Osteoblast (primary cell): ENCODE measurements at regions not wholly inside any gene's neighbourhood (a gene's known extent, or its start where the extent isn't known, plus 50 kb on each side); places are given as distances from the start of the nearest gene placed in this dataset.
"Not testable (repeated sequence)": the region's sequence is repeated elsewhere in the genome, so short reads cannot be mapped to it uniquely, and the experiment has no call there.

Experiments used
- DNase-seq: peaks from one replicate; pipeline ENCODE4 v3.0.0; 2011; ENCODE audit warnings: low spot score, mixed read lengths; ENCODE audit not compliant: insufficient read length; ENCODE audit errors: missing footprints
- H2AFZ ChIP-seq: 2 replicates; pipeline ENCODE4 v1.6.0; 2011; ENCODE audit warnings: mild to moderate bottlenecking, low read length
- H3K27ac ChIP-seq: 2 replicates; pipeline ENCODE4 v1.5.1; 2011; ENCODE audit warnings: mild to moderate bottlenecking, low read depth, low read length, moderate library complexity
- H3K27me3 ChIP-seq: 2 replicates; pipeline ENCODE4 v1.6.0; 2012; ENCODE audit warnings: mild to moderate bottlenecking, control low read depth, inconsistent platforms, low read length, moderate library complexity; ENCODE audit not compliant: insufficient read depth
- H3K36me3 ChIP-seq: 2 replicates; pipeline ENCODE4 v1.5.1; 2011; ENCODE audit warnings: mild to moderate bottlenecking, low read length, control low read depth, moderate library complexity; ENCODE audit not compliant: insufficient read depth
- H3K4me1 ChIP-seq: 2 replicates; pipeline ENCODE4 v1.5.1; 2011; ENCODE audit warnings: mild to moderate bottlenecking, low read length, control low read depth, moderate library complexity; ENCODE audit not compliant: insufficient read depth
- H3K4me2 ChIP-seq: 2 replicates; pipeline ENCODE4 v1.6.0; 2011; ENCODE audit warnings: mild to moderate bottlenecking, low read length; ENCODE audit not compliant: insufficient read depth
- H3K4me3 ChIP-seq: fragments of 200-600 bp; sonication (generic); 3 replicates; pipeline ENCODE4 v1.5.1; 2012; ENCODE audit warnings: mild to moderate bottlenecking, low read length, inconsistent platforms; ENCODE audit not compliant: insufficient read depth
- H3K79me2 ChIP-seq: 2 replicates; pipeline ENCODE4 v1.6.0; 2012; ENCODE audit warnings: mild to moderate bottlenecking, low read length, control low read depth, inconsistent platforms; ENCODE audit not compliant: insufficient read depth
- H3K9me3 ChIP-seq: 2 replicates; pipeline ENCODE4 v1.5.1; 2011; ENCODE audit warnings: low read depth, low read length, control low read depth
- H4K20me1 ChIP-seq: 2 replicates; pipeline ENCODE4 v1.6.0; 2012; ENCODE audit warnings: mild to moderate bottlenecking, low read length, control low read depth; ENCODE audit not compliant: insufficient read depth
- TF ChIP-seq, protein P1 (sequence below): IDR thresholded peaks from 2 replicates; pipeline ENCODE4 v1.5.1; 2011; ENCODE audit warnings: mild to moderate bottlenecking, low read depth, low read length, moderate library complexity; ENCODE audit errors: extremely low read depth

DNA sequence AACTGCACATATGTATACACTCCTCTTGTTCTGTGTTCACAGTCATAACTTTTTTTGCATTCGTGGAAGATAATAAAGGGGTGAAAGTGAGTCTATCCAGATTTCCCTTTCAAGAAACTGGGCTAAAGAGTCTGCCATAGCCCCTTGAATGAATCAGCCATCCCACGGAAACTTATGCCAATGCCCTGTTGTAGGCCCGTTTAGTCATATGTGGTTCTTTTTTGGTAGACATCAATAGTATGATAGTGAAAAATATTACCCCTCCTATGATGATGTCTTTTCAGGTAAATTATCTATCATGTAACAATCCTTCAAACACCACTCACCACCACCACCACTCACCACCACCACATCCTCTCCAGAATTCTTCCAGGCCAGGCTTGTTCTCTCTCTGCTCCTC is 99.9 kb upstream of the MYLIP start:
- no peak for DNase-seq
- Histone ChIP-seq H3K27me3 (no peaks in the 10 kb centered on the region), H3K4me3 (no peak overlapping the region), H3K9me3 (no peaks in the 10 kb centered on the region), H3K79me2 (no peaks in the 10 kb centered on the region), H2AFZ (no peak overlapping the region), H4K20me1 (no peaks in the 10 kb centered on the region), H3K27ac (no peak overlapping the region), H3K36me3 (no peaks in the 10 kb centered on the region), H3K4me1 (no peaks in the 10 kb centered on the region), H3K4me2 (no peak overlapping the region)
- TF ChIP-seq, protein P1, sequence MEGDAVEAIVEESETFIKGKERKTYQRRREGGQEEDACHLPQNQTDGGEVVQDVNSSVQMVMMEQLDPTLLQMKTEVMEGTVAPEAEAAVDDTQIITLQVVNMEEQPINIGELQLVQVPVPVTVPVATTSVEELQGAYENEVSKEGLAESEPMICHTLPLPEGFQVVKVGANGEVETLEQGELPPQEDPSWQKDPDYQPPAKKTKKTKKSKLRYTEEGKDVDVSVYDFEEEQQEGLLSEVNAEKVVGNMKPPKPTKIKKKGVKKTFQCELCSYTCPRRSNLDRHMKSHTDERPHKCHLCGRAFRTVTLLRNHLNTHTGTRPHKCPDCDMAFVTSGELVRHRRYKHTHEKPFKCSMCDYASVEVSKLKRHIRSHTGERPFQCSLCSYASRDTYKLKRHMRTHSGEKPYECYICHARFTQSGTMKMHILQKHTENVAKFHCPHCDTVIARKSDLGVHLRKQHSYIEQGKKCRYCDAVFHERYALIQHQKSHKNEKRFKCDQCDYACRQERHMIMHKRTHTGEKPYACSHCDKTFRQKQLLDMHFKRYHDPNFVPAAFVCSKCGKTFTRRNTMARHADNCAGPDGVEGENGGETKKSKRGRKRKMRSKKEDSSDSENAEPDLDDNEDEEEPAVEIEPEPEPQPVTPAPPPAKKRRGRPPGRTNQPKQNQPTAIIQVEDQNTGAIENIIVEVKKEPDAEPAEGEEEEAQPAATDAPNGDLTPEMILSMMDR = no peak

DNA sequence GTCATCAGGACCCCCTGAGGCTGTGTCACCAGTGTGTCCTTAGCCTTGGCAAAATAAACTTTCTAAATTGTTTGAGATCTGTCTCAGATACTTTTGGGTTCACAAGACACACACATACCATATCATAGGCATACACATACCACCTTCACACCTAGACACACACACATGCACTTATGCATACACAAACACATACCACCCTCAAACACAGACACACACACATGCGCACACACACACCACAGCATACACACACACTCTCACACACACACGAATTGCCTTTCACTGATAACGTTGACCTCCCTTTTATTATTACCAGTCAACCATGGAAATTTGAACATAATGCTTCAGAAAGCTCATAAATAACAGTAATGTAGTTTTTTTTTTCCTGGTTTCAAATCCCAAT is 108.6 kb upstream of the MYLIP start:
- Histone ChIP-seq H3K79me2 (no peaks in the 10 kb centered on the region), H3K4me1 (no peaks in the 10 kb centered on the region), H3K4me3 (no peak overlapping the region), H3K27ac (no peak overlapping the region), H2AFZ (no peak overlapping the region), H3K27me3 (no peaks in the 10 kb centered on the region), H3K36me3 (no peaks in the 10 kb centered on the region), H4K20me1 (no peaks in the 10 kb centered on the region), H3K9me3 (no peaks in the 10 kb centered on the region), H3K4me2 (no peak overlapping the region)
- DNase-seq = no peak
- TF ChIP-seq, protein P1 = no peak

DNA sequence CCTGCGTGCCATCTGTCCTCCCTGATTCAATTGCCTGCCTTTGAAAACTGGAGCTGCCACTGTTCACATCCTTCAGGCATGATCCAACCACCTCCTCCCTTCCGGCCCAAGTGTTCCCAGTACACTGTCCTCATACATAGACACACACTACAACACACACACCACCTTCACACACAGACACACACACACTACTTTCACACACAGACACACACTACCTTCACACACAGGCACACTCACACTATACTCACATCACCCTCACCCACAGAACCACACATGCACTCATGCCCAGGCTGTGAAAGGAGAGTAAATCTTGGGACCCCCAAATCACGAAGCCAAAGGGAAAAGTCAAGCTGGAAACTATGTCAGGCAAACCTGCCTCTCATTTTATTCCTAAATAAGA is 109.4 kb upstream of the MYLIP start:
- H3K79me2 ChIP-seq = no peaks in the 10 kb centered on the region
- no peak for DNase-seq
- H2AFZ ChIP-seq = no peak overlapping the region
- TF ChIP-seq, protein P1 = no peak
- H4K20me1 ChIP-seq = no peaks in the 10 kb centered on the region
- H3K4me2 ChIP-seq = no peak overlapping the region
- H3K4me3 ChIP-seq = no peak overlapping the region
- H3K27me3 ChIP-seq = no peaks in the 10 kb centered on the region
- H3K4me1 ChIP-seq = no peaks in the 10 kb centered on the region
- no peak overlapping the region for H3K27ac ChIP-seq
- no peaks in the 10 kb centered on the region for H3K36me3 ChIP-seq
- no peaks in the 10 kb centered on the region for H3K9me3 ChIP-seq

DNA sequence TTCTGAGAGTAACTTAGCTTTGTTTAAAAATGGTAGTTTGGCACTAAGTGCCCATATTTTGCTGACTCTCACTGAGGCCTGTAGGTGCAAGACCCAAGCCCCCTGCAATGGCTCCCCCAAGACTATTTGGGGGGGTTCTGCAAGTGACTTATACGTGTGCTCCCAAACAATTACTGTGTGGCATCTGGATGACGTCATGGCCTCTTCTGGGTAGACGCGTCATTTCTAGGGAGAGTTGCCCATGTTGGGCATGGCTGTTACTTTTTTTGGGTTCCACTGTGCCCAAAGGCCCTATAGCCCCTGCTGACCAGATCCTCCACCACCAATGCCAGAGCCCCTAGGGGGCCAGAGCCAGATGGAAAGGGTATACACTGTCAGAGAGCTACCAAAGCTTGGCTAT is 110.3 kb upstream of the MYLIP start:
- Histone ChIP-seq H3K79me2 (no peaks in the 10 kb centered on the region), H4K20me1 (no peaks in the 10 kb centered on the region), H3K4me3 (no peak overlapping the region), H2AFZ (no peak overlapping the region), H3K27me3 (no peaks in the 10 kb centered on the region), H3K27ac (no peak overlapping the region), H3K4me2 (no peak overlapping the region), H3K9me3 (no peaks in the 10 kb centered on the region), H3K36me3 (no peaks in the 10 kb centered on the region), H3K4me1 (no peaks in the 10 kb centered on the region)
- no peak for DNase-seq
- TF ChIP-seq, protein P1 = no peak

DNA sequence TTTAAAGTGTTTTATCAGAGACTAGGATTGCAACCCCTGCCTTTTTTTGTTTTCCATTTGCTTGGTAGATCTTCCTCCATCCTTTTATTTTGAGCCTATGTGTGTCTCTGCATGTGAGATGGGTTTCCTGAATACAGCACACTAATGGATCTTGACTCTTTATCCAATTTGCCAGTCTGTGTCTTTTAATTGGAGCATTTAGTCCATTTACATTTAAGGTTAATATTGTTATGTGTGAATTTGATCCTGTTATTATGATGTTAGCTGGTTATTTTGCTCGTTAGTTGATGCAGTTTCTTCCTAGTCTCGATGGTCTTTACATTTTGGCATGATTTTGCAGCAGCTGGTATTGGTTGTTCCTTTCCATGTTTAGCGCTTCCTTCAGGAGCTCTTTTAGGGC is 114.6 kb upstream of the MYLIP start:
- H3K9me3 ChIP-seq, H3K27ac ChIP-seq, H3K79me2 ChIP-seq, H2AFZ ChIP-seq, H3K36me3 ChIP-seq, DNase-seq, H4K20me1 ChIP-seq, H3K27me3 ChIP-seq, H3K4me1 ChIP-seq, H3K4me3 ChIP-seq, H3K4me2 ChIP-seq: not testable (repeated sequence)
